COLO668 (cell line): ENCODE measurements at regions not wholly inside any gene's neighbourhood (a gene's known extent, or its start where the extent isn't known, plus 50 kb on each side); places are given as distances from the start of the nearest gene placed in this dataset.

Experiments
- DNase-seq: peaks from one replicate; lab custom pipeline; 2025; ENCODE audit not compliant: unreplicated experiment; lab: John Stamatoyannopoulos, UW

DNA sequence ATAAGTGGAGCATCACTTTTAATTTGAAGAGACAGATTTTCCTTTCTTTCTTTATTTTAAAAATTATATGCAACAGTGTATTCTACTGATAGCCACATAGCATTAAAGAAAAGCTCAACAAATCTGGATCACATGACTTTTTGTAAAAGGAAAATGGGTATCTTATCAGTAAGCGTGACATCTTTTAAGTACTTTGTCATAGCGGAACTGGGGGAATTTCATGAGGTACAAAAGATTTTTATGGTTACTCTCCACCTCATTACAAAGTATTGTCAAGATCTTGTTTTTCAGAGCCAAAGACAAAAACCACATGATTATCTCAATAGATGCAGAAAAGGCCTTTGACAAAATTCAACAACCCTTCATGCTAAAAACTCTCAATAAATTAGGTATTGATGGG, 219.6 kb upstream of the ZPLD1 start:
- DNase-seq: no peak

DNA sequence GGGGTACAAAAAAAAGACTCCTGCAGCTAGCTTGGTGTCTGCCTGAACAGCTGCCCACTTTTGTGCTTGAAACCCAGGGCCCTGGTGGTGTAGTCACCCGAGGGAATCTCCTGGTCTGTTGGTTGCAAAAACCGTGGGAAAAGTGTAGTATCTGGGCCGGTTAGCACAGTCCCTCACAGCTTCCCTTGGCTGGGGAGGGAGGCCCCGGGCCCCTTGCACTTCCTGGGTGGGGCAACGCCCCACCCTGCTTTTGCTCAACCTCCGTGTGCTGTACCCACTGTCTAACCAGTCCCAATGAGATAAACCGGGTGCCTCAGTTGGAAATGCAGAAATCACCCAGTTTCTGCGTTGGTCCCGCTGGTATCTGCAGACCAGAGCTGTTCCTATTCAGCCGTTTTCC, 211.7 kb upstream of the ZPLD1 start:
- no peak for DNase-seq

DNA sequence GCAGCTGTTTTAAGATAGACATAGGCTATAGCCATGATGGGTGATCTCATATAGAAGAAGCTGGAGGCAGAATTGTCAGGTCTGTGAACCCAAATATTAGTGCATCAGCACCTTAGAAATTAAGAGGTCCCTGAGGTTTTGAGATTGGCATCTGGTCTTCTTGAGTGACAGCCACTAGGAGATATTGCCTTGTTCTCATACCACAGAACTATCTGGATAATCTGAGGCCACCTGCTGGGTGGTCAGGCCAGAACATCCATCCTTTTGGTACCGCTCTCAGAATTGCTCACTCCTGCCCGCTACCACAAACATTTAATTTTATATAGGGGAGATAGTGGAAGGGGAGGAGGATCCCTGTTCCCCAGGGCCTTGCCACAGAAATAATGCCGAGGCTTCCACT, 210.6 kb upstream of the ZPLD1 start:
- peak; percentile 10 for DNase-seq

DNA sequence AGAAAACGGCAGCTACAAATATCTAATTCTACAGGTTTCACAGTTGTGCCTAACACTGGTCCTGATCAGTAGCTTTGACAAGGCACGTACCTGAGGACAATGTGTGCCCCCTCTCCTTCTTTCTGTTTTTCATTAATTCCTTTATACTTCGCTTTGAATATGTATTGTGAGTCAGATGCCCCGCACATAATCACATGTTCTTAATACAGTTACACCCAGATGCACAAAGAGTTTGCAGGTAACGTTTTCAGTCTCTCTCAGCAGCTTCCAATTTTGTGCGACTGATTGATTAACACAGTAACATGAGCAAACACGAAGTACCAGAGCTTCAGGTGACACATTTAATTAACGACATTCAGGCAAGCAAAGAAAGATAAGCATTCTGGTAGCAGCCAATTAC, 209.8 kb upstream of the ZPLD1 start:
- DNase-seq: no peak

DNA sequence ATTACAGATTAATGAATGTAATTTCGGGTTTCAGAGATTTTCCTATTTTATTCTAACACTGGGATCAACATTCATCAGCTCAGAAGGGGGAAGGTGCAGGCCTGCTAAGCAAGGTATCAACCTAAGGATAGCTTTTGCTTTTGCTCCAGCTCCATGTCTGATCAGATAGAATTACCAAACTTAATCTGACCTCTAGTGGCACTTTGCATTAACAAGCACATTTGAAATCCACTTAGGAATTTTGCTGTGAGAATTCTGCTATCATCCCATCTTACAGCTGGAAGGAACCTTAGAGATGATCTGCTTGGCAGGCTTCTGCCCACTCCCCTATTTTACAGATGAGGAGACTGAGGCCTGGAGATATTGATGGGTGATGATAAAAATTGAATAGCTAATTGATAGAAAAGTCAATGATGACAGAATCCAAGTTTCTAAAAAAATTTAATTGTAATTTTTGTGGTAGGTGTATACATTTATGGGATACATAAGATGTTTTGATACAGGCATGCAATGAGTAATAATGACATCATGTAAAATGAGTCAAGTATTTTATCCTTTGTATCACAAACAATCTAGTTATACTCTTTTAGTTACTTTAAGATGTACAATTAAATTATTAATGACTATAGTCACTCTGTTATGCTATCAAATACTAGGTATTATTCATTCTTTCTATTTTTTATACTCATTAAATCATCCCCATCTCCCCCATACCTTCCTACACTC, 209.2 kb upstream of the ZPLD1 start:
- DNase-seq: no peak

DNA sequence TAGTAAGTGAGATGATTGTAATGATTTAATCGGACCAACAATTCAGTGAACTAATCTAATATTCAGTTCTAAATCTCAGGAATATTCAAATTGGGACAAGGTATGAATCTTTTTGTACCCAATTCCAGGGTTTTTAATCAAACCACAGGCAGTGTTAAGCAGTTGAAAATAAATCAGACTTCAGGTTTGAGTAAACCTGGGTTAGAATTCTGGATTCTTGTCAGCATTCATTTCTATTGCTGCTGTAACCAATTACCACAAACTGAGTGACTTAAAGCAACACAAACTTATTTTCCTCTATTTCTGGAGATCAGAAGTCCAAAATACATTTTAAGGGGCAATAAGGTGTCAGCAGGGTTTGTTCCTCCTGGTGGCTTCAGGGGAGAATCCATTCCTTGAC, 208.4 kb upstream of the ZPLD1 start:
- no peak for DNase-seq

DNA sequence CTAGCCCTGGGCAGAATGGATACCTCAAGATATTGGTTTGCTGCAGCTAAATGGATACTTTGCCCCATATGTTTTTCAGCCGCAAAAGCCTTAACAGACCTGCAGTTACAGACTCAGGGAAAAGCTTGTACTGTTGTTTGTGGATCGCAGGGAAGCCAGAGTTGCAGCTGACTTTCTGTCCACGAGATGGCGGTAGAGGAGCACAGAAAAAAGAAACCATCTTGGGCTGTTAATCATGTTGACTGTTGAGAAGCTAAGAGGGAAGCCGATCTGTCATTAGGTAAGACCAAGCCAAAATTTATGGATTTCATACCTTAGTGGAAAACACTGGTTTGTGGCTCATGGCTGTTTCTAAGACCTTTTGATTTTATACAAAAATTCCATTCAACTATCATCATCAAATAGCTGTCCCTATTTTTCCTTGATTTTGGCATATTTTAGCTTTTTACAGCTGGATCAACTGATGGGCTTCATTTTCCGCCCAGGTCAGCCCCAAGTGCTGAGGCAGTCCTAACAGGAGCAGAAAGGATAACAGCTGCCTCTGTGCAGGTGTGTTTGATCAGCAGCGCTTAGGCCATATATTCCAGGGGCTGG, 205.7 kb upstream of the ZPLD1 start:
- peak; percentile 54 for DNase-seq

DNA sequence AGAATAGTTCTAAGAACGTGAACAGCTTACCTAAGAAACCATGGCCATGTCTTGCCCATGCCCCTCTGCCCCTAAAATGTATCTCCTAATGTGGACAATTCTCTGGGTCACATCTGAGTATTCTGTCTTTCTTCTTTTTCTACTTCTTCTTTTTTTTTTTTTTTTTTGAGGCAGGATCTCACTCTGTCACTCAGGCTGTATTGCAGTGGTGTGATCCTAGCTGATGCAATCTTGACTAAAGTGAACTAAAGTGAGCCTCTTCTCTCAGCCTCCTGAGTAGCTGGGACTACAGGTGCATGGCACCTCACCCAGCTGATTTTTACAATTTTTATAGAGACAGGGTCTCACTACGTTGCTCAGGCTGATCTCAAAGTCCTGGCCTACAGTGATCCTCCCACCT, 204.8 kb upstream of the ZPLD1 start:
- DNase-seq: no peak

DNA sequence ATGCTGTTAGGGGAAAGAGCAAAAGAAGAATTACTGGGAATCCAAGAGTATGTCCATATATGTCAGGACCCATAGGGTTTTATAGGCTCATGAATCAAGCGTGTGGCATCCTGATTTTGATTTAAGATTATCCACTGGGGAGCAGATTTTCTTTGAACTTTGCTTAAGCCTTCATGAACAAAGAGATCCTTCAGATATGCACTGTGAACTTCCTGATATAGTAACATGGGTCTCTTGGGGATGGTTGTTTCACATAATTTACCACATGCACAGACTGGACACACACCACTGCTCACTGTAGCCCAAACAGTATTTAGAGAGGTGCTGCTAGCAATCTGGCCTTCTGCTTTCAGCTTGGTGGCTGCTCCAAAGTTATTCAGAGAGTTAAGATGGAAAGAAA, 200.9 kb upstream of the ZPLD1 start:
- DNase-seq: no peak

DNA sequence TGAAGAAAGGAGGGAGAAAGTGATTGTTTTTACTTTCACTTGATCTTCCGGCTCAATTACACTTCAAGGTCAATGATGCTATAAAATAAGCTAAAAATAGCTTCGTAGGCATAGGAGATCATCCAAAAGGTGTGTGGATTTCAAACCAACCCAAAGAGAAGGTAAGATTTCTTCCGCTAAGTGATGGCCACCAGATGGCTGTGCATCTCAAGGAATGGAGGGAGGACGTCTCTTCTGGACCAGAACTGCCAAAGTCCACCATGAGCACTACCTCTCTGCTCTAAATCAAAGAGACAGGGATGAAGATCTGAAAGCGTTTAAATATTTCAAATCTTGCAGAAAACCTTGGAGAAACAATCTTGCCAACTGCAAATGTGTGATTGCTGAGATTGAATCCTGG, 199.1 kb upstream of the ZPLD1 start:
- no peak for DNase-seq

DNA sequence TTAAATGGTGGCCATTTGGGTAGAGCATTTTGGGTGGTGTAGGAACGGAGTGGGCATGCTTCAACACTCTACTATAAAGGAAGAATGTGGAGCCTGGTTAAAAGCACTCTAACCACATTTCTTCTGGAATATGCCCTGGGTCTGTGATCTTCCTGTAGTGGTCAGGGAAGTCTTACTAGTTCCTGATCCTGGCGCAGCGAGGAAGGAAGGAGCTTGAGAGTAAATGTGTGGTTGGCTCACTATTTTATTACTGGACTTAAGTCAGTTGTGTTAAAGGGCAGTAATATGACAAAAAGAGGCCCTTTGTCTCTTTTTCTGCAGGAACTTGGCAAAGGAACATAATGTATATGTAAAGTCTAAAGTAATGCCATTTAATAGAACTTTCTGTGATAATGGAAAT, 197.6 kb upstream of the ZPLD1 start:
- DNase-seq: no peak

DNA sequence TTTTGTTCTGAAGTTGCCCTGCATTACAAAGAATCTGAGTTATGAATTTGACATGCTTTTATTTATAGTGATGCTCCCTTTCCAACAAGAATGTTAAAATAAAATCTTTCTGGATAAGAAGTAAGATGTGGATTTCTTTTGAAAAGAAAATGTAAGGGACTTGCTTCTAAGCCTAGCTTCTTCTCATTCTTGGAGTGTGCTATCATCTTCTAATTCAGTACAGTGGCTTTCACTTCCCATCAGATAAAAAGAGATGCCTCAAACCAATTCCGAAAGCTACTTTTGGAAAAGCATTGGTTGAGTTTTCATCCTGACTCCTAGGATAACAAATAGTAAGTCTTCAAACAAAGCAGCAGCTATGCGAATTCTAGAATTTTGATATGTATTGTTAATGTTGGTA, 197.0 kb upstream of the ZPLD1 start:
- no peak for DNase-seq

DNA sequence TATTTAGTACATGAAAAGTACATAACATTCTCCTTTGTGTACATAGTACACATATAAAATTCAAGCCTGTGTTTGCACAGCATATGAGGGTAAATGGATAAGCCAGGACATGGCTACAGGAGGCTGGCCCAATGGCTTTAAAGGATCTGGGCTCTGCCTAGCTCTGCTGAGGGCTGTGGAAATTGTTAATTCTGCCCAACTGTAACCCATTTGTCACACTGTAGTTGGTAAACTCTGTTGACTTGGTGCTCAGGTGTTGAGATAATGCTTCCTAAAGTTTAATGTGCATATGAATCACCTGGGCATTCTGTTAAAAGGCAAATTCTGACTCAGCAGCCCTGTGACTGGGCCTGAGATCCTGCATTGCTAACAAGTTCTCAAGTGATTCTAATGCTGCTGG, 196.5 kb upstream of the ZPLD1 start:
- peak; percentile 57 for DNase-seq

DNA sequence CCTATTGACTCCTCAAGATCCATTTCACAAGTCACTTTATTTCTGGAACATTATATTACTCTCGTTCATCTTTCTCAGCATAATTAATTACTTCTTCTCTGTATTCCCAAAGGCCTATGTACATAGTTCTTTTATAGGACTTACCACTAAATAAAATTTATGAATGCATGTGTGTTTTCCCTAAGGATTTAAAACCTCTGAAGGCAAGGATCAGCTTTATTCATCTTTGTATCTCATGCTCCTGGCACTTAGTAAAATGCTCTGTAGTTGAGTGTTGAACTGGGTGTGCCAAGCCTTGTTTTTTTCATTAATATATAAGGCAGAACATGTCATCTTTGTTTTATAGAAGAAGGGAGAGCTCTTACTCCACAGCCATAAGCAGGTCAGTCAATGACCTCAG, 194.1 kb upstream of the ZPLD1 start:
- no peak for DNase-seq

DNA sequence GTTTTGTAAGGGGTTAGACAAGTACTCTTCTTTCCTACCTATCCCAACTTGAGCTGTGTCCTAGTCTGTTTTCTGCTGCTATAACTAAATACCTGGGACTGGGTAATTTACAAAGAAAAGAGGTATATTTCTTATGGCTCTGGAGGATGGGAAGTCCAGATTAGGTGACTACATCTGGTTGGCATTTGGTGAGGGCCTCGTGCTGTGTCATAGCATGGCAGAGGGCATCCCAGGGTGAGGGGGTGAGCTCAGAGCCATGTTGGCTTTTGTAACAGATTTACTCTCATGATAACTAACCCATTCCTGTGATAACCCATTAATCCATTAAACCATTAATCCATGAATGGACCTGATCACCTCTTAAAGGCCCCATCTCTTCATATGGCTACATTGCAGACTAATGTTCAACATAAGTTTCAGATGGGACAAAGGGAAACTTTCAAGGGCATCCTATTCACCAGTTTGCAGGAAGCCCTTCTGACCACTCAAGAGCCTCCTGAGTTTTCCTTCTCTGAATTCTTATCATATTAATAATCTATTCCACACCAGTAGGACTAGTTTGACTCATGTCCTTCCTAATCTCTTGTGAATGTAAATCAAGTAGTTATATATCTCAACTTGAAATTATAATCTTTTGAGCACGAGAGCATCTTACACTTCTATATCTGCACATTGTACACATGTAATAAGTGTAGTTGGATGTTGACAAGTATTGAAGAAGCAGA, 185.7 kb upstream of the ZPLD1 start:
- DNase-seq: no peak

DNA sequence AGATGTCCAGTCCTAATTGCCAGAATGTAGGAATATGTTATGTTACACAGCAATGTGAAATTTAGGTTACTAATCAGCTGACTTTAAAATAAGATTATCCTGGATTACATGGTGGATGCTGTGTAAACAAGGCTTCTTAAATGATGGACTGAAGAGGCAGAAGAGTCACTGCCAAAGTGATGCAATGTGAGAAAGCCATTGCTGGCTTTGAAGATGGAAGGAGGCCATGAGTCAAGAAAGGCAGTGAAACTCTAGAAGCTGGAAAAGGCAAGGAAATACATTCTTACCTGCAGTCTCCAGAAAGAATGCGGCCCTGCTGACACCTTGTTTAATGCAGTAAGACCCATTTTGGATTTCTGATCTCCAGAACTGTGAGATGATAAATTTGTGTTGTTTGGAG, 179.1 kb upstream of the ZPLD1 start:
- no peak for DNase-seq

DNA sequence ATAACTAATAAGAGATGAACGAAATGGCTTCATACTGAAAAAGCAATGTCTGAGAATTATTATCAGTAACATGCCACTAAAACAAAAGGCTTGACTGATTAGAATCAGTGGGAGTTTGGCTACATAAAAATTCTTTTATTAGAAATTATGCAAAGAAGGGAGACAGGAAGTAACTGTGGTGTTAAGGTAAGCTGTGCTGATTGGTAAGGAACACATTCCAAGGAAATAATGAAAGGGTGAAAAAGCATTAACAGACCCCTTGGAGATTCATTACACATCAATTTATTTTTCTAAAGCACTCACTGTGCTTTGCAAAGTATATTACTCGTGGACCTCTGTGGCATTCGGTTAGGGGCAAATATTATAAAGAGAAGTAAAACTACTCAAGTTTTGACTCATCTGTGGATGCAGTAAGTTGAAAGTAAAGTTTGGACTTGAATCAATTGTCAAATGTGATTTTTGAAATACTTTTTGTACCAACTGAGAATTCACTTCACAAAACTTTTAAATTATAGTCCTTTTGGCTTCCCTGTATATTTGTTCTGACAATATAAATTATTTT, 176.1 kb upstream of the ZPLD1 start:
- no peak for DNase-seq

DNA sequence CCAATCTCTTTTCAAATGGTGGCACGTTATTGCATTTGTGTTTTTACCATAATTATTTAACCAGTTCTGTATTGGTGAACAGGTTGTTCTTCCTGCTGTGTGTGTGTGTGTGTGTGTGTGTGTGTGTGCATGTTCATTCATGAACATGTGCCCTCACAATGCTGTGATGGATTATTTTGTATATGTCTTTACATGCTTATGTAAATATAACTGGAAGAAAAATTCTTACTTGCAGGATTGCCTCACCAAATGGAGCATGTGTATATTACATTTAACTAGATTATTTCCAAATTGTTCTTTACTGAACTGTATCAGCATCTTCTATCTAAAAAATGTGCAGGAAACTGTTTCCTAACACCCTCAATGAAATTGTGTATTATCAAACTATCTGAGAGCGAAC, 175.2 kb upstream of the ZPLD1 start:
- no peak for DNase-seq

DNA sequence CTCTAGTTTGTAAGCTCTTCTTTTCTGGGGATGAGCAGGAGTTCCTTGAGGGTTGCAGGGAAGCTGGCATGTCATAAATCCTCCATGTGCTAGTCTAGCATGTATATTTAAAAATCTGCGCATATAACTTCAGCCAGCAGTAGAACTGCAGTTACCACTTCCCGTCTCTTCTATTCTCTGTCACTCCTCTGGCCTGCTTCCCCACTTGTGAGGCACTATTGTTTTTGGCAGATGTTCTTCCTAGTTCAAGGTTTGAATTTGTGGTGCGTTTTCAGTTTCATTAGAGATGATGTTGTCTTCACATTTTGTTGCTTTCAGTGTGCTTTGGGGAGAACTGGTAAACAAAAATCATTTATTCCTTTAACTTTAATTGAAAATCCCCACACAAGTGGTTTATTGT, 169.1 kb upstream of the ZPLD1 start:
- DNase-seq: no peak

DNA sequence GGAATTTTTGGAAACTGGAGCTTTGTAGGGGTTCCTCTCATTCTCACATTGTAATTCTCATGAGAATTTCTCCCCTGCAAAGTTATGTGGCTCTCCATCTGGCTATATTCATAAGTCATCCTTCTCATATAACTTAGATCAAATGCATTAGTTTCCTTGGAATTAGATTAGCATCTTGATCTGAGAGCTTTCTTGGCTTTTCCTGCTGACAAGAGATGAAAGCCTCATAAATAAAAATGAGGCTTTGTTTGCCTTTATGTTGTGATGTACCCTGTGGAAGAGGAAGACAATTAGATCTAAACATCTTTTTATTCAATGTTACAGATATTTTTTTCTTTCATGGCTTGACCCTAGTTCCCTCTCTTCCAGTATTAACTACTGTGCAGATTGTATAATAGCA, 165.4 kb upstream of the ZPLD1 start:
- DNase-seq: no peak

DNA sequence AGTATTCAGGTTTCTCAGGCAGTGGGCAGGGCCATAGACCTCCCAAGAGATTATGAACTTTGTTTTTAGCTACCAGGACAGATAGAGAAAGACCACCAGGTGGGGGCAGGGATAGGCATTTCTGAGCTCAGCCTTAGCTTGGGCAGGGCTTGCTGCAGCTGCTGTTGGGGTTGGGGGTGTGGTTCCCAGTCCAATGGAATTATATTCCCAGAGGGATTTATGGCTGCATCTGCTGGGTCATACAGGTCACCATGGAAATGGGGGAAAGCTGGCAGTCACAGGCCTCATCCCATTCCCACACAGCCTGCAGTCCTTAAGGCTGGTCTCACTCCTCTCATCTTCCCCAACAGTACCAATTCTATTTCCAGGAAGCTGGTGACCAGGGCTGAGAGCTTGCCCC, 144.6 kb upstream of the ZPLD1 start:
- DNase-seq: no peak

DNA sequence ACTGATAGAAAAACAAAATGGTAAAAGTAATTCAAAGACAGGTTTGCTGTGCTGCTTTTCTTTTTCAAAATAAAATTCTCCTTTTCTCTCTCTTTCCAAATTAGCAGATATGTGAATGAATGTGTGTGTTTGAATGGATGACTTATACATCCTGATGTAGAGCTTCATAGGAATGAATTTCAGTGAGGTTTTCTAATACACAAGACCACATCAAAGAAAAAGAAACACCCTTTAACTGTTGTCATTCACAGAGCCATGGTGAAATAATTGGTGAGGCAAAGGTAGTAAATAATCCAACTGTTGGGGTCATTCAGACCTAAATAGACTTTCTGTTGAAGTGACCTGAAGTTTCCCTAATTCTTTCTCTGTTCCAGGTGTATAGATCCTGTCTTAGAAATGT, 139.1 kb upstream of the ZPLD1 start:
- no peak for DNase-seq
